GM19463 (cell line): ENCODE measurements at regions not wholly inside any gene's neighbourhood (a gene's known extent, or its start where the extent isn't known, plus 50 kb on each side); places are given as distances from the start of the nearest gene placed in this dataset.
"Not testable (repeated sequence)": the region's sequence is repeated elsewhere in the genome, so short reads cannot be mapped to it uniquely, and the experiment has no call there.

Source experiments
- ATAC-seq: cut with Tn5 transposase; IDR thresholded peaks from one replicate; pipeline ENCODE4 v1.9.1; 2021; ENCODE audit warnings: mild to moderate bottlenecking, moderate library complexity; ENCODE audit not compliant: unreplicated experiment

GRCh38 chr1:178637841-178638240, 87.2 kb upstream of the RALGPS2 start:
- no peak for ATAC-seq

GRCh38 chr1:178639326-178639725, 85.7 kb upstream of the RALGPS2 start:
- no peak for ATAC-seq

GRCh38 chr1:178642282-178642681, 82.8 kb upstream of the RALGPS2 start:
- no peak for ATAC-seq

GRCh38 chr1:178643349-178643748, 81.7 kb upstream of the RALGPS2 start:
- no peak for ATAC-seq

GRCh38 chr1:178643831-178644230, 81.2 kb upstream of the RALGPS2 start:
- ATAC-seq = no peak

- ATAC-seq = no peak
These were observed 80.5 kb upstream of the RALGPS2 start for GRCh38 chr1:178644308-178645120.

- no peak for ATAC-seq
These were observed 79.8 kb upstream of the RALGPS2 start for GRCh38 chr1:178645157-178645807.

- no peak for ATAC-seq
These were observed 79.2 kb upstream of the RALGPS2 start for GRCh38 chr1:178645808-178646200.

GRCh38 chr1:178646821-178647220, 78.2 kb upstream of the RALGPS2 start:
- no peak for ATAC-seq

- no peak for ATAC-seq
These were observed 76.9 kb upstream of the RALGPS2 start for GRCh38 chr1:178648151-178648550.

GRCh38 chr1:178649582-178650350, 75.3 kb upstream of the RALGPS2 start:
- no peak for ATAC-seq

GRCh38 chr1:178650934-178651511, 74.0 kb upstream of the RALGPS2 start:
- ATAC-seq = no peak

GRCh38 chr1:178651742-178652141, 73.3 kb upstream of the RALGPS2 start:
- no peak for ATAC-seq

- ATAC-seq = no peak
These were observed 72.2 kb upstream of the RALGPS2 start for GRCh38 chr1:178652506-178653490.

- peak; percentile 49 for ATAC-seq
These were observed 65.2 kb upstream of the RALGPS2 start for GRCh38 chr1:178659789-178660208.

GRCh38 chr1:178660461-178660860, 64.6 kb upstream of the RALGPS2 start:
- no peak for ATAC-seq

- ATAC-seq = peak; percentile 76
These were observed 60.8 kb upstream of the RALGPS2 start for GRCh38 chr1:178664278-178664677.

- no peak for ATAC-seq
These were observed 59.5 kb upstream of the RALGPS2 start for GRCh38 chr1:178665579-178665978.

- not testable (repeated sequence) for ATAC-seq
These were observed 58.2 kb upstream of the RALGPS2 start for GRCh38 chr1:178666891-178667290.

GRCh38 chr1:178672434-178672833, 52.6 kb upstream of the RALGPS2 start:
- ATAC-seq = no peak
